Osteocyte (in vitro differentiated cells): ENCODE measurements at regions not wholly inside any gene's neighbourhood (a gene's known extent, or its start where the extent isn't known, plus 50 kb on each side); places are given as distances from the start of the nearest gene placed in this dataset.
"Not testable (repeated sequence)": the region's sequence is repeated elsewhere in the genome, so short reads cannot be mapped to it uniquely, and the experiment has no call there.

Source experiments
- DNase-seq: peaks from one replicate; pipeline ENCODE4 v3.0.0; 2021; ENCODE audit warnings: mixed read lengths; ENCODE audit not compliant: unreplicated experiment; ENCODE audit errors: extremely low spot score
- H3K27ac Mint-ChIP-seq: one replicate; pipeline ENCODE4 v1.8.0; 2021; ENCODE audit warnings: mild to moderate bottlenecking, mixed read lengths; ENCODE audit not compliant: unreplicated experiment
- H3K27me3 Mint-ChIP-seq: one replicate; pipeline ENCODE4 v1.8.0; 2021; ENCODE audit warnings: mixed read lengths; ENCODE audit not compliant: unreplicated experiment
- H3K36me3 Mint-ChIP-seq: one replicate; pipeline ENCODE4 v1.8.0; 2021; ENCODE audit warnings: mixed read lengths; ENCODE audit not compliant: unreplicated experiment
- H3K4me1 Mint-ChIP-seq: one replicate; pipeline ENCODE4 v1.8.0; 2021; ENCODE audit warnings: mixed read lengths; ENCODE audit not compliant: unreplicated experiment
- H3K4me3 Mint-ChIP-seq: one replicate; pipeline ENCODE4 v1.8.0; 2021; ENCODE audit warnings: mild to moderate bottlenecking, moderate library complexity, mixed read lengths; ENCODE audit not compliant: unreplicated experiment
- H3K9me3 Mint-ChIP-seq: one replicate; pipeline ENCODE4 v1.8.0; 2021; ENCODE audit warnings: mixed read lengths; ENCODE audit not compliant: unreplicated experiment
- CTCF ChIP-seq: fragments of 200-600 bp; sonication (generic); IDR thresholded peaks from 2 replicates; pipeline ENCODE4 v1.5.0; 2021; ENCODE audit warnings: antibody characterized with exemption, mild to moderate bottlenecking, moderate library complexity

- no peaks in the 10 kb centered on the region for H3K36me3 Mint-ChIP-seq
- no peaks in the 10 kb centered on the region for H3K27me3 Mint-ChIP-seq
- H3K9me3 Mint-ChIP-seq, result peaks cover 11% of the 10 kb centered on the region
- no peak overlapping the region for H3K4me3 Mint-ChIP-seq
- no peak for TF ChIP-seq CTCF
- H3K27ac Mint-ChIP-seq, result no peak overlapping the region
- DNase-seq, result no peak
- H3K4me1 Mint-ChIP-seq, result peaks cover 7% of the 10 kb centered on the region
These were observed 403.0 kb downstream of the HINT1 start for GRCh38 chr5:130762031-130762430.

GRCh38 chr5:130759061-130759460 lies 406.0 kb downstream of the HINT1 start:
- H3K36me3 Mint-ChIP-seq, result no peaks in the 10 kb centered on the region
- peaks cover 7% of the 10 kb centered on the region for H3K4me1 Mint-ChIP-seq
- H3K27ac Mint-ChIP-seq, result no peak overlapping the region
- H3K4me3 Mint-ChIP-seq, result no peak overlapping the region
- TF ChIP-seq CTCF, result no peak
- H3K9me3 Mint-ChIP-seq, result no peaks in the 10 kb centered on the region
- no peak for DNase-seq
- no peaks in the 10 kb centered on the region for H3K27me3 Mint-ChIP-seq

GRCh38 chr5:130747556-130747955 lies 417.5 kb downstream of the HINT1 start:
- no peaks in the 10 kb centered on the region for H3K36me3 Mint-ChIP-seq
- H3K27me3 Mint-ChIP-seq, result peaks cover 2% of the 10 kb centered on the region
- H3K9me3 Mint-ChIP-seq, result peaks cover 4% of the 10 kb centered on the region
- H3K4me3 Mint-ChIP-seq, result no peak overlapping the region
- no peak overlapping the region for H3K27ac Mint-ChIP-seq
- DNase-seq, result no peak
- no peak for TF ChIP-seq CTCF
- no peaks in the 10 kb centered on the region for H3K4me1 Mint-ChIP-seq

GRCh38 chr5:130746641-130747040 lies 418.4 kb downstream of the HINT1 start:
- not testable (repeated sequence) for DNase-seq, H3K4me1 Mint-ChIP-seq, H3K27ac Mint-ChIP-seq, H3K4me3 Mint-ChIP-seq, H3K27me3 Mint-ChIP-seq, H3K9me3 Mint-ChIP-seq, H3K36me3 Mint-ChIP-seq

GRCh38 chr5:130743092-130743491 lies 422.0 kb downstream of the HINT1 start:
- Mint-ChIP-seq H3K4me1 (no peaks in the 10 kb centered on the region), H3K27me3 (no peaks in the 10 kb centered on the region), H3K4me3 (no peak overlapping the region), H3K36me3 (peaks cover 5% of the 10 kb centered on the region), H3K9me3 (peaks cover 21% of the 10 kb centered on the region), H3K27ac (no peak overlapping the region)
- no peak for TF ChIP-seq CTCF
- DNase-seq, result no peak

- no peak for DNase-seq
- Mint-ChIP-seq H3K36me3 (peaks cover 6% of the 10 kb centered on the region), H3K27ac (no peak overlapping the region), H3K27me3 (no peaks in the 10 kb centered on the region), H3K9me3 (peaks cover 18% of the 10 kb centered on the region), H3K4me3 (no peak overlapping the region), H3K4me1 (no peaks in the 10 kb centered on the region)
- no peak for TF ChIP-seq CTCF
These were observed 424.9 kb downstream of the HINT1 start for GRCh38 chr5:130740047-130740569.
